ENCODE measurements at regions not wholly inside any gene's neighbourhood (a gene's known extent, or its start where the extent isn't known, plus 50 kb on each side); places are given as distances from the start of the nearest gene placed in this dataset.

DNA sequence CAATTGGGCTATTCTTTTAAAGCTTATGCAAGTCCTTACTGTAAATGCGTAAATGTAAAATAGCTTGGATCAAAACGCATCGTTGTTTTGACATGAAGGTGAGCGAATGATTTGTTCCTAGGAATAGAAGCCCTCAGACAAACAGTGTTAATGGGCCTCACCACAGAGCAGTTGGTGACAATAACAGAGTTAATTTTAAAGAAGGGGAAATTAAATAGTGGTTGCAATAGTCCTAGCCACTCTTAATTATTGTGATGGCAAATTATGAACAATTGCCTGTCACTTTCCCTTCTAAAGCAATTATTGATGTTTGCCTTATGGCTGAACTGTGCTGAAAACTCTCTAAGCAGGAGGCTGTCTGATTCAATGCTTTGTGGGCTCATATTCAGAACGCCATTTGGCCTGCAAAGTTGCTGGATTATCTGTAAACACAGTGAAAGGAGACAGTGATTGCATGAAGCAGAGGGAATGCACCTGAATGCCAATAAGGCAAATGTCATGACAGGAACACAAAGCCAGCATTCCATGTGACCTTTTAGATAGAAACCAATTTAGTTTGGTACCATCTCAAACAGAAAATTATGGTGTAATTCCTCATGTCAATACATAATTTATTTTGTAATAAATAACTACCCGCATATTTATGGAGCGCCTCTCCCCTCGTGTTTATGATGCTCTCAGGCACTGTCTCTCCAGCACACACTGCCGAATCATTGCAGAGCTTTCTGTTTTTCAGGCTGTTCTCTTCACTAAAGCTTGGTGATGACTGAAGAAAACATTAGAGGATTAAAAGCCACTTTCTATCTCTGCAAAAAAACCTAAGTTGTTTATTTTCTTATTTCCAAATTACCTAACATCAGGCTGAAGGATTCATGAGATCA, 387.5 kb downstream of the HACE1 start:
- DNase-seq, result no peak
- no peak overlapping the region for H3K27ac ChIP-seq (ENCODE audit: insufficient read depth in 1 of 2, low read depth in 1 of 2, low read length in 2 of 2, poor library complexity in 1 of 2, severe bottlenecking in 2 of 2)
- ChIA-PET CTCF (no interaction called here), POLR2A (no interaction called here)
- no peaks in the 10 kb centered on the region for H3K4me1 ChIP-seq (ENCODE audit: control extremely low read depth in 1 of 4, control insufficient read depth in 4 of 4, insufficient read depth in 4 of 4, low read length in 3 of 4)
- WGBS (ENCODE audit: insufficient coverage), result 76% methylated on average over 5 of the region's 9 CpGs
- H3K27me3 ChIP-seq (replicated peaks in 2 of 5; ENCODE audit: control insufficient read depth in 4 of 5, insufficient read depth in 5 of 5, low read length in 4 of 5), result peaks cover 0 to 11% (median 2%) of the 10 kb centered on the region in 5 experiments
- no peaks in the 10 kb centered on the region for H3K9me3 ChIP-seq (ENCODE audit: control extremely low read depth in 1 of 5, control insufficient read depth in 4 of 5, insufficient read depth in 2 of 5, low read depth in 1 of 5, low read length in 4 of 5)
- H3K36me3 ChIP-seq (ENCODE audit: control insufficient read depth in 4 of 4, insufficient read depth in 4 of 4, low read length in 3 of 4), result no peaks in the 10 kb centered on the region
- H3K4me3 ChIP-seq (ENCODE audit: control insufficient read depth in 1 of 7, extremely low read depth in 1 of 7, insufficient read depth in 4 of 7, low read depth in 2 of 7, low read length in 6 of 7), result no peak overlapping the region

DNA sequence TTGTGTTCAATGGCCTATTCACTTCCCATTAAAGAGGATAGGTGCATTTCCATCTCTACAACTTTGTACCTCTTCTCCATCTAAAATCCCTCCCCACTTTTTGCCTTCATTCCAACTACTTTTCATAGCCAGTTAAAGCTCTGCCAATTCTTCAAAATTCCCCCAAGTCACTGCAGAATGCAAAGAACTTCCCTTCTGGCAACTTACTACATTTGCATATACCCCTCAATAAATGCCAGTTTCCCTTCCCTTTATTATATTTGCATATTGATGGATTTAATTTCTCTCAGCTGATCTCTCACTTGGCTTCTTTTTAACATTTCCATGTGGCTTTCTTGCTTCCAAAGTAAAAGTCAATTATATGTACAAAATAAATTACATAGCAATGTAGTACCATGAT, 393.4 kb downstream of the HACE1 start:
- H3K4me1 ChIP-seq (ENCODE audit: control extremely low read depth in 1 of 4, control insufficient read depth in 4 of 4, insufficient read depth in 4 of 4, low read length in 3 of 4), result no peaks in the 10 kb centered on the region

DNA sequence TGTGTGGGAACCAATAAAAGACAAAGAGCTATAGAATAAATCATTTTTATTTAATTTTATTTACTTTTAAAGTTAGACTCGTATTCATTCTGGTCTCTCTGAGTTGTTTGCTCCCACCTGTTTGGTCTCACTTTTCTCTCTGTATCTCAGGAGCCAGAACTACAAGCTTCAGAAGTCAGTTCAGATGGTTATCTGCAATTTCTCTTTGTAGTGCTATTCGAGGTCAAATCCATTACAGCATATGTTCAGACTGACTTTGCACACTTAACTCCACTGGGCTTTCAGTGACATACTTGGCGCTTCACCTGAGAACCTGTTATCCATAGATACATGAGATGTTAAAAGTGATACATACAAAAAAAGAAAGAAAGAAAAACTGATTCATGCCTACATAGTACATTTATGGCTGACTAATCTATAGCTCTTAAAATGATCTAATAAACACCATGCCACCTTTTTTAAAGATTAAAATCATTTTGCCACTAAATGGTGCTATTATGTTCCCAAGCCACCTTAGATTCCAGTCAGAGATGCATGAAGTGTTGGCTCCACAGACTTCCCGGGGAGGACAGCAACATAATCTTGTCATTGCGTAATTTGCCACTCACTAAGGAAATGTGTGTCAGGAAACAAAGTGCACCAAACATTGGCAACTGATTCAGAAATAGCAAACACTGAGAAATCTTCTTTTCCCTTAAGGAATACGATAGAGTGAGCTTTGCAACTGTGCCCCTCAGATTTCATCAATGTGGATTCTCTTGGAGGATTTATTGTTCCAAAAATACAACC, 396.7 kb downstream of the HACE1 start:
- 79% methylated on average over 5 of the region's 6 CpGs for WGBS (ENCODE audit: insufficient coverage)
- Histone ChIP-seq H3K4me3 (ENCODE audit: control insufficient read depth in 1 of 7, extremely low read depth in 1 of 7, insufficient read depth in 4 of 7, low read depth in 2 of 7, low read length in 6 of 7) (no peak overlapping the region), H3K4me1 (ENCODE audit: control extremely low read depth in 1 of 4, control insufficient read depth in 4 of 4, insufficient read depth in 4 of 4, low read length in 3 of 4) (no peaks in the 10 kb centered on the region), H3K9me3 (ENCODE audit: control extremely low read depth in 1 of 5, control insufficient read depth in 4 of 5, insufficient read depth in 2 of 5, low read depth in 1 of 5, low read length in 4 of 5) (no peaks in the 10 kb centered on the region), H3K27ac (ENCODE audit: insufficient read depth in 1 of 2, low read depth in 1 of 2, low read length in 2 of 2, poor library complexity in 1 of 2, severe bottlenecking in 2 of 2) (no peak overlapping the region), H3K36me3 (ENCODE audit: control insufficient read depth in 4 of 4, insufficient read depth in 4 of 4, low read length in 3 of 4) (no peaks in the 10 kb centered on the region), H3K27me3 (replicated peaks in 2 of 5; ENCODE audit: control insufficient read depth in 4 of 5, insufficient read depth in 5 of 5, low read length in 4 of 5) (no peaks in the 10 kb centered on the region)
- ChIA-PET CTCF (no interaction called here), POLR2A (no interaction called here)
- no peak for DNase-seq

More for the DNA sequence above, 393.4 kb downstream of the HACE1 start:
- H3K36me3 ChIP-seq (ENCODE audit: control insufficient read depth in 4 of 4, insufficient read depth in 4 of 4, low read length in 3 of 4), result no peaks in the 10 kb centered on the region
- no peaks in the 10 kb centered on the region for H3K9me3 ChIP-seq (ENCODE audit: control extremely low read depth in 1 of 5, control insufficient read depth in 4 of 5, insufficient read depth in 2 of 5, low read depth in 1 of 5, low read length in 4 of 5)
- DNase-seq, result no peak
- ChIA-PET CTCF (no interaction called here), POLR2A (no interaction called here)
- H3K4me3 ChIP-seq (ENCODE audit: control insufficient read depth in 1 of 7, extremely low read depth in 1 of 7, insufficient read depth in 4 of 7, low read depth in 2 of 7, low read length in 6 of 7), result no peak overlapping the region
- H3K27ac ChIP-seq (ENCODE audit: insufficient read depth in 1 of 2, low read depth in 1 of 2, low read length in 2 of 2, poor library complexity in 1 of 2, severe bottlenecking in 2 of 2), result no peak overlapping the region
- no peaks in the 10 kb centered on the region for H3K27me3 ChIP-seq (replicated peaks in 2 of 5; ENCODE audit: control insufficient read depth in 4 of 5, insufficient read depth in 5 of 5, low read length in 4 of 5)

GRCh38 chr6:104460738-104461483, 398.8 kb downstream of the HACE1 start:
- POLR2A ChIA-PET, result interaction anchor here (0.6 kb wide), 1 partner anchor 1051 kb away, joined by 3 read pairs; no protein-coding TSS in a partner anchor
- CTCF ChIA-PET, result no interaction called here
- Histone ChIP-seq H3K36me3 (ENCODE audit: control insufficient read depth in 4 of 4, insufficient read depth in 4 of 4, low read length in 3 of 4) (no peaks in the 10 kb centered on the region), H3K4me3 (ENCODE audit: control insufficient read depth in 1 of 7, extremely low read depth in 1 of 7, insufficient read depth in 4 of 7, low read depth in 2 of 7, low read length in 6 of 7) (no peak overlapping the region), H3K9me3 (ENCODE audit: control extremely low read depth in 1 of 5, control insufficient read depth in 4 of 5, insufficient read depth in 2 of 5, low read depth in 1 of 5, low read length in 4 of 5) (no peaks in the 10 kb centered on the region), H3K4me1 (ENCODE audit: control extremely low read depth in 1 of 4, control insufficient read depth in 4 of 4, insufficient read depth in 4 of 4, low read length in 3 of 4) (no peaks in the 10 kb centered on the region), H3K27ac (ENCODE audit: insufficient read depth in 1 of 2, low read depth in 1 of 2, low read length in 2 of 2, poor library complexity in 1 of 2, severe bottlenecking in 2 of 2) (no peak overlapping the region), H3K27me3 (replicated peaks in 2 of 5; ENCODE audit: control insufficient read depth in 4 of 5, insufficient read depth in 5 of 5, low read length in 4 of 5) (no peaks in the 10 kb centered on the region)
- 86% methylated on average over 1 of the region's 2 CpGs for WGBS (ENCODE audit: insufficient coverage)
- DNase-seq, result no peak

- H3K27me3 ChIP-seq (replicated peaks in 2 of 5; ENCODE audit: control insufficient read depth in 4 of 5, insufficient read depth in 5 of 5, low read length in 4 of 5), result no peaks in the 10 kb centered on the region
- H3K36me3 ChIP-seq (ENCODE audit: control insufficient read depth in 4 of 4, insufficient read depth in 4 of 4, low read length in 3 of 4), result no peaks in the 10 kb centered on the region
- H3K9me3 ChIP-seq (ENCODE audit: control extremely low read depth in 1 of 5, control insufficient read depth in 4 of 5, insufficient read depth in 2 of 5, low read depth in 1 of 5, low read length in 4 of 5), result no peaks in the 10 kb centered on the region
- WGBS (ENCODE audit: insufficient coverage), result no CpG with 5 or more reads among the region's 1 CpG
- POLR2A ChIA-PET, result no interaction called here
- H3K27ac ChIP-seq (ENCODE audit: insufficient read depth in 1 of 2, low read depth in 1 of 2, low read length in 2 of 2, poor library complexity in 1 of 2, severe bottlenecking in 2 of 2), result no peak overlapping the region
- H3K4me1 ChIP-seq (ENCODE audit: control extremely low read depth in 1 of 4, control insufficient read depth in 4 of 4, insufficient read depth in 4 of 4, low read length in 3 of 4), result no peaks in the 10 kb centered on the region
- no peak for DNase-seq
- H3K4me3 ChIP-seq (ENCODE audit: control insufficient read depth in 1 of 7, extremely low read depth in 1 of 7, insufficient read depth in 4 of 7, low read depth in 2 of 7, low read length in 6 of 7), result no peak overlapping the region
- CTCF ChIA-PET, result interaction anchor here (1.1 kb wide), 1 partner anchor 17 kb away, joined by 3 read pairs; no protein-coding TSS in a partner anchor
Observed at GRCh38 chr6:104459543-104459942, 400.2 kb downstream of the HACE1 start.

DNA sequence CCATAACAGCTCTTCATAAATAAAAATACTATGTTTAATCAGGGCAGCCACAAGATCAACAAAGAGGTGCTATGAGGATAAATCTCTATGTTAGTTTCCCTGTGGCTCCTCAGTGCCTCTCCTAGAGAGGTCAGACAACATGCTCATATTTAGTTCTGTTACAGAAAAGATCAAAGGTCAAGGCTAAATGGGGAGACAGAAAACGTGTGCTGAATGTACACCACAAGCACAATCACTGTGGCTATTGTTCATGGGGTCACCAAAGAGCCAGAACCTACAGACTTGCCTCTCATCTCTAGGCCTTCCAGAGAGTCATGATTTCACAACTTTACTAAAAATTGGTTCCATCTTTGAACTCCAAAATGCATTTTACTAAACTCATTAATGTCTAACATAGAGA, 409.8 kb downstream of the HACE1 start:
- DNase-seq, result no peak
- H3K27me3 ChIP-seq (replicated peaks in 2 of 5; ENCODE audit: control insufficient read depth in 4 of 5, insufficient read depth in 5 of 5, low read length in 4 of 5), result no peaks in the 10 kb centered on the region
- ChIA-PET CTCF (no interaction called here), POLR2A (no interaction called here)
- 100% methylated on average over 1 of the region's 1 CpG for WGBS (ENCODE audit: insufficient coverage)
- no peaks in the 10 kb centered on the region for H3K9me3 ChIP-seq (ENCODE audit: control extremely low read depth in 1 of 5, control insufficient read depth in 4 of 5, insufficient read depth in 2 of 5, low read depth in 1 of 5, low read length in 4 of 5)
- no peak overlapping the region for H3K4me3 ChIP-seq (ENCODE audit: control insufficient read depth in 1 of 7, extremely low read depth in 1 of 7, insufficient read depth in 4 of 7, low read depth in 2 of 7, low read length in 6 of 7)
- H3K27ac ChIP-seq (ENCODE audit: insufficient read depth in 1 of 2, low read depth in 1 of 2, low read length in 2 of 2, poor library complexity in 1 of 2, severe bottlenecking in 2 of 2), result no peak overlapping the region
- no peaks in the 10 kb centered on the region for H3K36me3 ChIP-seq (ENCODE audit: control insufficient read depth in 4 of 4, insufficient read depth in 4 of 4, low read length in 3 of 4)
- no peaks in the 10 kb centered on the region for H3K4me1 ChIP-seq (ENCODE audit: control extremely low read depth in 1 of 4, control insufficient read depth in 4 of 4, insufficient read depth in 4 of 4, low read length in 3 of 4)
